ENCODE measurements at regions not wholly inside any gene's neighbourhood (a gene's known extent, or its start where the extent isn't known, plus 50 kb on each side); places are given as distances from the start of the nearest gene placed in this dataset.

DNA sequence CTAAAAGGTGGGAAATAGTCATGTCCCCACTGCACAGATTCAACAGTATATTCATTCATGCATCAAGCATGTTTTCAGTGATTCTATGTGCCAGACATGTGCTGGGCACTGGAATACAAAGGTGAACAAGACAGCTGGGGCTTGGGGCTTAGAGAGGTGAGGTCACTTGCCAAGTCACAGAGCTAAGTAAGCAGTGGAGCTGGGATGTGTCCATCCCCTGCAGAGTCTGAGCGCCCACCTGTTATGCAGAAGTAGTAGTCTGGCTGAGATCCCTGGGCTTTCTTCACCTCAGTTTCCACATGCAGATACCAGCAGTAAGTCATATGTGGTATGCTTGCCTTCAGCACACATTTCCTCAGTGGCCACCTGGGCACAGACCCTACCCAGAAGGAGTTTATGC, 263.8 kb downstream of the DHX35 start:
- Histone ChIP-seq H2AFZ (ENCODE audit: low read length) (no peak overlapping the region), H3K9me2 (replicated peaks; ENCODE audit: low read length) (no peaks in the 10 kb centered on the region), H3K4me3 (ENCODE audit: low read length) (no peak overlapping the region), H3K27me3 (ENCODE audit: low read length) (peaks cover 13% of the 10 kb centered on the region), H3K79me2 (ENCODE audit: low read length) (no peaks in the 10 kb centered on the region), H3K4me1 (ENCODE audit: insufficient read depth, low read length) (no peaks in the 10 kb centered on the region), H3K36me3 (ENCODE audit: low read depth, low read length) (no peaks in the 10 kb centered on the region), H3K4me2 (ENCODE audit: low read length) (no peak overlapping the region), H3F3A (ENCODE audit: low read length, unreplicated experiment) (no peaks in the 10 kb centered on the region), H3K9ac (ENCODE audit: low read length) (no peak overlapping the region), H4K20me1 (ENCODE audit: low read length) (no peaks in the 10 kb centered on the region), H3K27ac (ENCODE audit: low read length) (no peak overlapping the region), H3K9me3 (ENCODE audit: low read length) (no peaks in the 10 kb centered on the region)
- no peak for DNase-seq
- TF ChIP-seq EZH2 (IDR thresholded peaks at IDR 0.05; ENCODE audit: low read length, unreplicated experiment): no peak
- no peak for ATAC-seq
- no TSS peak for BruUV-seq (replicated peaks)
- CTCF ChIA-PET: no interaction called here
- POLR2A ChIA-PET (ENCODE audit: unreplicated experiment): no interaction called here
- intact Hi-C loops (cut with micrococcal nuclease): no loop called here

DNA sequence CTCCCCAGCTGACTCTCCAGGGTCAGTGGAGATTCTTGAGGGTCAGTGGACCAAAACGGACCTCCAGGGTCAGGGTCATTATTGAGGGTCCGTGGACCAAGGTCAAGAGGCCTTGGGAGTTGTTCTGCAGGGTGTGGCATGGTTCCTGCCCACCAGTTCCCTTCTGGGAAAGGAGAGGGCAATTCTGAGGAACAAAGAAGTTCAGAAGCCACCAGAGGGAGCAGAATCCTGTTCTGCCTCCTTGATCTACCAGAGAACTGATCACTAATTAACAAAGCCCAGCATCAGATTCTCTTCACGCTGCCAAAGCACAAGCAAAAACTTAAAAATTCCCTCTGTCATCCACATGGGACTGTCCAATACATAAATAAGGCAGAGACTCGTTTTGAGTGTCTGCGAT, 263.4 kb downstream of the DHX35 start:
- CTCF ChIA-PET: no interaction called here
- intact Hi-C loops (cut with micrococcal nuclease): no loop called here
- no peak overlapping the region for H3K4me2 ChIP-seq (ENCODE audit: low read length)
- TF ChIP-seq EZH2 (IDR thresholded peaks at IDR 0.05; ENCODE audit: low read length, unreplicated experiment): no peak
- H3K27me3 ChIP-seq (ENCODE audit: low read length): peaks cover 13% of the 10 kb centered on the region
- H3K4me3 ChIP-seq (ENCODE audit: low read length): no peak overlapping the region
- H3K79me2 ChIP-seq (ENCODE audit: low read length): no peaks in the 10 kb centered on the region
- no peaks in the 10 kb centered on the region for H4K20me1 ChIP-seq (ENCODE audit: low read length)
- no peaks in the 10 kb centered on the region for H3K9me2 ChIP-seq (replicated peaks; ENCODE audit: low read length)
- ATAC-seq: no peak
- no peaks in the 10 kb centered on the region for H3K36me3 ChIP-seq (ENCODE audit: low read depth, low read length)
- no TSS peak for BruUV-seq (replicated peaks)
- POLR2A ChIA-PET (ENCODE audit: unreplicated experiment): no interaction called here
- no peaks in the 10 kb centered on the region for H3F3A ChIP-seq (ENCODE audit: low read length, unreplicated experiment)
- no peak overlapping the region for H3K27ac ChIP-seq (ENCODE audit: low read length)
- no peak for DNase-seq
- no peaks in the 10 kb centered on the region for H3K4me1 ChIP-seq (ENCODE audit: insufficient read depth, low read length)
- no peak overlapping the region for H3K9ac ChIP-seq (ENCODE audit: low read length)
- H2AFZ ChIP-seq (ENCODE audit: low read length): no peak overlapping the region
- H3K9me3 ChIP-seq (ENCODE audit: low read length): no peaks in the 10 kb centered on the region

DNA sequence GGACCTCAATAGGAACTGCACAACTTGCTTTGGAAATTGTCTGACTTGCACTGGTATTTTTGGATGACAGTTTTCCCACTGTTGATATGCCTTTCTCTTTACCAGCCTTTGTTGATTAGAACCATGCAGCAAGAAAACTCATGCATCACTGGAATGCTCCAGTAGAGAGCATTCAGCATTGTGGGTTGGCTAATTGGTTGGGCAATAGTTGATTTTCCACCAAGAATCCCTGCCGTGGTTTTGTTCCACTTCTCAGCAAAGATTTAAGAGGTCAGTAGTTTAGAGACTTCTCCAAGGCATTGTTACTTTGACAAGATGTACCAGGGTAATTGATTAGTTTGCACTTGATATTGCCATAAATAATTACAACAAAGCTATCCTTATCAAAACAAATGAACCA, 260.0 kb downstream of the DHX35 start:
- no peaks in the 10 kb centered on the region for H3F3A ChIP-seq (ENCODE audit: low read length, unreplicated experiment)
- H3K79me2 ChIP-seq (ENCODE audit: low read length): no peaks in the 10 kb centered on the region
- no TSS peak for BruUV-seq (replicated peaks)
- DNase-seq (no peak), ATAC-seq (no peak)
- H3K27me3 ChIP-seq (ENCODE audit: low read length): no peaks in the 10 kb centered on the region
- H3K4me3 ChIP-seq (ENCODE audit: low read length): no peak overlapping the region
- H3K27ac ChIP-seq (ENCODE audit: low read length): no peak overlapping the region
- no peak overlapping the region for H3K9ac ChIP-seq (ENCODE audit: low read length)
- TF ChIP-seq, protein P1, sequence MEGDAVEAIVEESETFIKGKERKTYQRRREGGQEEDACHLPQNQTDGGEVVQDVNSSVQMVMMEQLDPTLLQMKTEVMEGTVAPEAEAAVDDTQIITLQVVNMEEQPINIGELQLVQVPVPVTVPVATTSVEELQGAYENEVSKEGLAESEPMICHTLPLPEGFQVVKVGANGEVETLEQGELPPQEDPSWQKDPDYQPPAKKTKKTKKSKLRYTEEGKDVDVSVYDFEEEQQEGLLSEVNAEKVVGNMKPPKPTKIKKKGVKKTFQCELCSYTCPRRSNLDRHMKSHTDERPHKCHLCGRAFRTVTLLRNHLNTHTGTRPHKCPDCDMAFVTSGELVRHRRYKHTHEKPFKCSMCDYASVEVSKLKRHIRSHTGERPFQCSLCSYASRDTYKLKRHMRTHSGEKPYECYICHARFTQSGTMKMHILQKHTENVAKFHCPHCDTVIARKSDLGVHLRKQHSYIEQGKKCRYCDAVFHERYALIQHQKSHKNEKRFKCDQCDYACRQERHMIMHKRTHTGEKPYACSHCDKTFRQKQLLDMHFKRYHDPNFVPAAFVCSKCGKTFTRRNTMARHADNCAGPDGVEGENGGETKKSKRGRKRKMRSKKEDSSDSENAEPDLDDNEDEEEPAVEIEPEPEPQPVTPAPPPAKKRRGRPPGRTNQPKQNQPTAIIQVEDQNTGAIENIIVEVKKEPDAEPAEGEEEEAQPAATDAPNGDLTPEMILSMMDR (conservative IDR thresholded peaks at IDR 0.05; ENCODE audit: low read depth, low read length): no peak
- no peak for TF ChIP-seq EZH2 (IDR thresholded peaks at IDR 0.05; ENCODE audit: low read length, unreplicated experiment)
- no peak for TF ChIP-seq EZH2phosphoT487 (IDR thresholded peaks at IDR 0.05; ENCODE audit: borderline replicate concordance, low read length)
- H3K4me2 ChIP-seq (ENCODE audit: low read length): no peak overlapping the region
- POLR2A ChIA-PET (ENCODE audit: unreplicated experiment): no interaction called here
- CTCF ChIA-PET: no interaction called here
- H3K4me1 ChIP-seq (ENCODE audit: insufficient read depth, low read length): no peaks in the 10 kb centered on the region
- H3K36me3 ChIP-seq (ENCODE audit: low read depth, low read length): no peaks in the 10 kb centered on the region
- H3K9me3 ChIP-seq (ENCODE audit: low read length): no peaks in the 10 kb centered on the region
- H2AFZ ChIP-seq (ENCODE audit: low read length): no peak overlapping the region
- H4K20me1 ChIP-seq (ENCODE audit: low read length): no peaks in the 10 kb centered on the region
- intact Hi-C loops (cut with micrococcal nuclease): no loop called here
- H3K9me2 ChIP-seq (replicated peaks; ENCODE audit: low read length): no peaks in the 10 kb centered on the region

DNA sequence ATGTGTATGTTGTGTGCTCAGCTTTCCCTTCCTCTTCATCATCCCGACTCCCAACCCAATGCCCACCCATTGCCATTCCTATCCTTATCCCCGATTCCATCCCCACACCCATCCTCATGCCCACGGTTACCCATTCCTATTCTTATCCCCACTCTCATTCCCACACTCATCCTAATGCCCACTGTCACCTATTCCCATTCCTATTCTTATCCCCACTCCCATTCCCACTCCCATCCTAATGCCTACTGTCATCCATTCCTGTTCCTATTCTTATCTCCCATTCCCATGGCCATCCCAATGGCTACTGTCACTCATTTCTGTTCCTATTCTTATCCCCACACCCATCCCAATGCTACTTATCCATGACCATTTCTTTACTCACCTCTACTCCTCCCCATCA, 254.1 kb downstream of the DHX35 start:
- no peak for ATAC-seq
- H2AFZ ChIP-seq (ENCODE audit: low read length): no peak overlapping the region
- H3K27me3 ChIP-seq (ENCODE audit: low read length): no peaks in the 10 kb centered on the region
- H3K9me2 ChIP-seq (replicated peaks; ENCODE audit: low read length): no peaks in the 10 kb centered on the region
- H3K36me3 ChIP-seq (ENCODE audit: low read depth, low read length): no peaks in the 10 kb centered on the region
- no peak overlapping the region for H3K9ac ChIP-seq (ENCODE audit: low read length)
- no peak for TF ChIP-seq EZH2phosphoT487 (IDR thresholded peaks at IDR 0.05; ENCODE audit: borderline replicate concordance, low read length)
- TF ChIP-seq, protein P1 (conservative IDR thresholded peaks at IDR 0.05; ENCODE audit: low read depth, low read length): no peak
- no peak for TF ChIP-seq EZH2 (IDR thresholded peaks at IDR 0.05; ENCODE audit: low read length, unreplicated experiment)
- POLR2A ChIA-PET (ENCODE audit: unreplicated experiment): no interaction called here
- no TSS peak for BruUV-seq (replicated peaks)
- H3K9me3 ChIP-seq (ENCODE audit: low read length): no peaks in the 10 kb centered on the region
- H3K79me2 ChIP-seq (ENCODE audit: low read length): no peaks in the 10 kb centered on the region
- H3F3A ChIP-seq (ENCODE audit: low read length, unreplicated experiment): no peaks in the 10 kb centered on the region
- DNase-seq: no peak
- H3K4me1 ChIP-seq (ENCODE audit: insufficient read depth, low read length): no peaks in the 10 kb centered on the region
- CTCF ChIA-PET: no interaction called here
- H3K4me3 ChIP-seq (ENCODE audit: low read length): no peak overlapping the region
- intact Hi-C loops (cut with micrococcal nuclease): no loop called here
- H3K4me2 ChIP-seq (ENCODE audit: low read length): no peak overlapping the region
- H3K27ac ChIP-seq (ENCODE audit: low read length): no peak overlapping the region
- no peaks in the 10 kb centered on the region for H4K20me1 ChIP-seq (ENCODE audit: low read length)
